PC-3 (cell line): ENCODE measurements at regions not wholly inside any gene's neighbourhood (a gene's known extent, or its start where the extent isn't known, plus 50 kb on each side); places are given as distances from the start of the nearest gene placed in this dataset.

Source experiments
- EZH2 ChIP-seq: fragments of 300-600 bp; sonication (generic); IDR thresholded peaks from one replicate; pipeline ENCODE4 v1.6.1; 2017; ENCODE audit warnings: antibody characterized with exemption, mild to moderate bottlenecking, low read length; ENCODE audit not compliant: unreplicated experiment
- EZH2phosphoT487 ChIP-seq: fragments of 300-600 bp; sonication (generic); IDR thresholded peaks from 2 replicates; pipeline ENCODE4 v1.6.1; 2018; ENCODE audit warnings: mild to moderate bottlenecking, antibody characterized with exemption, low read length, borderline replicate concordance

GRCh38 chr11:42596576-42597145, 715.1 kb upstream of the API5 start:
- TF ChIP-seq EZH2, result no peak
- TF ChIP-seq EZH2phosphoT487, result no peak
